B cell (primary cell): ENCODE measurements at regions not wholly inside any gene's neighbourhood (a gene's known extent, or its start where the extent isn't known, plus 50 kb on each side); places are given as distances from the start of the nearest gene placed in this dataset.

Source experiments
- ATAC-seq: fragments of 200-7000 bp; cut with Tn5 transposase; one replicate; pipeline ENCODE4 v1.10.0; 2021; ENCODE audit warnings: low read depth, mild to moderate bottlenecking, moderate number of reproducible peaks, moderate library complexity
- CTCF ChIA-PET: fragments of 350-600 bp; sonication (Branson Sonifier 250); formaldehyde crosslinking; loops from one replicate; lab custom pipeline; 2021; ENCODE audit warnings: antibody characterized with exemption, inconsistent platforms; lab: Charles Lee
- POLR2A ChIA-PET: fragments of 350-600 bp; sonication (Branson Sonifier 250); formaldehyde crosslinking; loops from one replicate; lab custom pipeline; 2021; ENCODE audit warnings: antibody characterized with exemption; lab: Charles Lee
- DNase-seq: peaks from one replicate; pipeline ENCODE4 v3.0.0; 2013
- H2AFZ ChIP-seq: 2 replicates; pipeline ENCODE4 v1.6.1; 2012; ENCODE audit warnings: mild to moderate bottlenecking, low read depth, low read length; ENCODE audit not compliant: insufficient read depth, poor library complexity, severe bottlenecking
- H3K27ac ChIP-seq, 2 donors: 1 replicate in 1 of 2; 2 replicates in 1 of 2; pipeline ENCODE4 v1.5.1; 2012 to 2013; ENCODE audit warnings: low read length in 2 of 2, mild to moderate bottlenecking in 2 of 2, moderate library complexity in 1 of 2
- H3K27me3 ChIP-seq, 4 experiments: fragments of 200-600 bp in 1 of 4; sonication (generic) in 1 of 4; replicated peaks in 1 of 4; 1 replicate in 2 of 4; 2 replicates in 2 of 4; pipeline versions ENCODE4 v1.6.1 to v1.7.0; 2013 to 2016; ENCODE audit warnings: low read length in 3 of 4, mild to moderate bottlenecking in 2 of 4, mixed read lengths in 1 of 4, moderate library complexity in 1 of 4; ENCODE audit not compliant: insufficient read depth in 4 of 4, control insufficient read depth in 3 of 4; ENCODE audit errors: control extremely low read depth in 1 of 4
- H3K36me3 ChIP-seq, 2 experiments: replicated peaks in 1 of 2; 1 replicate in 1 of 2; 2 replicates in 1 of 2; pipeline versions ENCODE4 v1.6.1 to v1.7.1; 2013; ENCODE audit warnings: low read length in 1 of 2; ENCODE audit not compliant: insufficient read depth in 2 of 2, control insufficient read depth in 1 of 2; ENCODE audit errors: control extremely low read depth in 1 of 2, extremely low read depth in 1 of 2
- H3K4me1 ChIP-seq, 2 donors: fragments of 200-600 bp in 1 of 2; sonication (generic) in 1 of 2; 1 replicate in 1 of 2; 2 replicates in 1 of 2; pipeline versions ENCODE4 v1.5.1 to v1.6.1; 2013 to 2017; ENCODE audit warnings: low read length in 2 of 2; ENCODE audit not compliant: control insufficient read depth in 2 of 2, insufficient read depth in 2 of 2
- H3K4me2 ChIP-seq: replicated peaks from 2 replicates; pipeline ENCODE3; 2012; ENCODE audit warnings: mild to moderate bottlenecking, low read depth, low read length; ENCODE audit not compliant: poor library complexity, severe bottlenecking
- H3K4me3 ChIP-seq, 5 experiments: fragments of 200-600 bp in 1 of 5; sonication (generic) in 1 of 5; 1 replicate in 3 of 5; 2 replicates in 2 of 5; pipeline versions ENCODE4 v1.5.1 to v1.7.0; 2011 to 2016; ENCODE audit warnings: low read length in 4 of 5, mild to moderate bottlenecking in 4 of 5, low read depth in 2 of 5, control low read depth in 1 of 5, moderate library complexity in 1 of 5; ENCODE audit not compliant: insufficient read depth in 1 of 5; ENCODE audit errors: control extremely low read depth in 1 of 5, extremely low read depth in 1 of 5
- H3K79me2 ChIP-seq: fragments of 200-600 bp; sonication (generic); one replicate; pipeline ENCODE4 v1.6.0; 2016; ENCODE audit warnings: low read length; ENCODE audit not compliant: control insufficient read depth, insufficient read depth
- H3K9ac ChIP-seq: fragments of 200-600 bp; sonication (generic); 2 replicates; pipeline ENCODE4 v1.6.1; 2017; ENCODE audit warnings: mild to moderate bottlenecking, low read length, moderate library complexity
- H3K9me3 ChIP-seq, 3 donors: one replicate each; pipeline versions ENCODE4 v1.6.1 to v1.7.1; 2013; ENCODE audit warnings: low read length in 2 of 3; ENCODE audit not compliant: control insufficient read depth in 2 of 3, insufficient read depth in 1 of 3; ENCODE audit errors: control extremely low read depth in 1 of 3
- H4K20me1 ChIP-seq: 2 replicates; pipeline ENCODE4 v1.6.0; 2012; ENCODE audit warnings: mild to moderate bottlenecking, low read length; ENCODE audit not compliant: insufficient read depth, control insufficient read depth, poor library complexity, severe bottlenecking
- H3K27ac Mint-ChIP-seq: one replicate; pipeline ENCODE4 v1.8.0; 2021; ENCODE audit warnings: mixed read lengths
- H3K27me3 Mint-ChIP-seq: one replicate; pipeline ENCODE4 v1.8.0; 2021; ENCODE audit warnings: mixed read lengths
- H3K4me1 Mint-ChIP-seq: one replicate; pipeline ENCODE4 v1.8.0; 2021; ENCODE audit warnings: mixed read lengths
- H3K4me3 Mint-ChIP-seq: one replicate; pipeline ENCODE4 v1.8.0; 2021; ENCODE audit warnings: mixed read lengths
- H3K9me3 Mint-ChIP-seq: one replicate; pipeline ENCODE4 v1.8.0; 2022; ENCODE audit warnings: mixed read lengths; ENCODE audit not compliant: insufficient read depth
- CTCF ChIP-seq: fragments of 200-600 bp; IDR thresholded peaks from one replicate; pipeline ENCODE4 v1.8.0; 2022; ENCODE audit warnings: antibody characterized with exemption, mild to moderate bottlenecking
- EZH2 ChIP-seq: IDR thresholded peaks from 2 replicates; pipeline ENCODE4 v1.6.1; 2012; ENCODE audit warnings: borderline replicate concordance, low read depth, mild to moderate bottlenecking, moderate library complexity, low read length; ENCODE audit not compliant: insufficient read depth, poor library complexity, severe bottlenecking
- WGBS: methylation state at CpG from one replicate; pipeline ENCODE4 v1.1.5; 2013; ENCODE audit warnings: missing lambda C conversion rate; ENCODE audit not compliant: insufficient coverage; 5-methylcytosine and 5-hydroxymethylcytosine counted together
- intact Hi-C: fragments of 100-400 bp; cut with micrococcal nuclease; formaldehyde crosslinking; loops from one replicate; pipeline ENCODE4 v1.10.0; 2022

GRCh38 chrX:39556056-39556455 is 541.7 kb downstream of the BCOR start:
- DNase-seq (no peak), ATAC-seq (no peak)
- Histone ChIP-seq H3K27me3 (no peaks in the 10 kb centered on the region), H3K4me1 (no peaks in the 10 kb centered on the region), H3K27ac (no peak overlapping the region), H2AFZ (no peak overlapping the region), H3K4me2 (no peak overlapping the region), H3K9ac (no peak overlapping the region), H3K79me2 (no peaks in the 10 kb centered on the region), H3K4me3 (no peak overlapping the region), H3K9me3 (peaks cover 0 to 4% (median 0%) of the 10 kb centered on the region in 3 donors), H4K20me1 (no peaks in the 10 kb centered on the region), H3K36me3 (no peaks in the 10 kb centered on the region)
- H3K4me1 Mint-ChIP-seq: no peaks in the 10 kb centered on the region
- intact Hi-C loops: no loop called here
- CTCF ChIA-PET: no interaction called here
- no peak overlapping the region for H3K4me3 Mint-ChIP-seq
- TF ChIP-seq EZH2 (no peak), CTCF (no peak)
- POLR2A ChIA-PET: no interaction called here
- WGBS: no CpG with 5 or more reads among the region's 3 CpGs
- H3K9me3 Mint-ChIP-seq: no peaks in the 10 kb centered on the region
- no peaks in the 10 kb centered on the region for H3K27me3 Mint-ChIP-seq
- H3K27ac Mint-ChIP-seq: no peak overlapping the region

GRCh38 chrX:39559229-39559628 is 538.5 kb downstream of the BCOR start:
- Histone ChIP-seq H3K36me3 (no peaks in the 10 kb centered on the region), H3K27me3 (no peaks in the 10 kb centered on the region), H3K4me2 (no peak overlapping the region), H3K79me2 (no peaks in the 10 kb centered on the region), H3K4me3 (no peak overlapping the region), H2AFZ (no peak overlapping the region), H4K20me1 (no peaks in the 10 kb centered on the region), H3K27ac (no peak overlapping the region), H3K9ac (no peak overlapping the region), H3K4me1 (peaks cover 10% of the 10 kb centered on the region in 2 donors), H3K9me3 (peaks cover 0 to under 1% (median 0%) of the 10 kb centered on the region in 3 donors)
- TF ChIP-seq EZH2 (no peak), CTCF (no peak)
- Mint-ChIP-seq H3K4me1 (peaks cover 19% of the 10 kb centered on the region), H3K27ac (no peak overlapping the region), H3K4me3 (no peak overlapping the region), H3K27me3 (no peaks in the 10 kb centered on the region), H3K9me3 (no peaks in the 10 kb centered on the region)
- ATAC-seq (no peak), DNase-seq (no peak)
- intact Hi-C loops: no loop called here
- ChIA-PET POLR2A (no interaction called here), CTCF (no interaction called here)
- no CpG with 5 or more reads among the region's 4 CpGs for whole genome bisulfite sequencing
